GM12878 (cell line): ENCODE measurements at regions not wholly inside any gene's neighbourhood (a gene's known extent, or its start where the extent isn't known, plus 50 kb on each side); places are given as distances from the start of the nearest gene placed in this dataset.

Source experiments
- POLR2AphosphoS5 ChIP-seq: IDR thresholded peaks from 2 replicates; pipeline ENCODE4 v1.6.1; 2011; ENCODE audit warnings: mild to moderate bottlenecking, low read length, inconsistent platforms
- TF ChIP-seq, protein P1 (sequence below): IDR thresholded peaks from 2 replicates; pipeline ENCODE4 v1.6.1; 2012; ENCODE audit warnings: low read depth, low read length, improper control_type of control experiment

DNA sequence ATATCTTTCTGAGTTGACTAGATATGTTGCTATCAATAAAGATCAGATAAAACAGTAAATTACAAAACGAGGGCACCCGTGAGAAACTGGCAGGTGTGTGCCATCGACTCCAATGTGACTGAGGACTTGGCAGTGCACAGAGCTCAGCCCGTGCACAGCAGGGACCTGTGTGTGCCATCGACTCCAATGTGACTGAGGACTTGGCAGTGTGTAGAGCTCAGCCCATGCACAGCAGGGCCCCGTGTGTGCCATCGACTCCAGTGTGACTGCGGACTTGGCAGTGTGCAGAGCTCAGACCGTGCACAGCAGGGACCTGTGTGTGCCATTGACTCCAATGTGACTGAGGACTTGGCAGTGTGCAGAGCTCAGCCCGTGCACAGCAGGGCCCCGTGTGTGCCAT lies 347.2 kb upstream of the B3GAT1 start:
- no peak for TF ChIP-seq POLR2AphosphoS5
- TF ChIP-seq, protein P1, sequence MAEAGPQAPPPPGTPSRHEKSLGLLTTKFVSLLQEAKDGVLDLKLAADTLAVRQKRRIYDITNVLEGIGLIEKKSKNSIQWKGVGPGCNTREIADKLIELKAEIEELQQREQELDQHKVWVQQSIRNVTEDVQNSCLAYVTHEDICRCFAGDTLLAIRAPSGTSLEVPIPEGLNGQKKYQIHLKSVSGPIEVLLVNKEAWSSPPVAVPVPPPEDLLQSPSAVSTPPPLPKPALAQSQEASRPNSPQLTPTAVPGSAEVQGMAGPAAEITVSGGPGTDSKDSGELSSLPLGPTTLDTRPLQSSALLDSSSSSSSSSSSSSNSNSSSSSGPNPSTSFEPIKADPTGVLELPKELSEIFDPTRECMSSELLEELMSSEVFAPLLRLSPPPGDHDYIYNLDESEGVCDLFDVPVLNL, result no peak
